Gastroesophageal sphincter (tissue), 3 donors: ENCODE measurements at regions not wholly inside any gene's neighbourhood (a gene's known extent, or its start where the extent isn't known, plus 50 kb on each side); places are given as distances from the start of the nearest gene placed in this dataset.

Experiments used
- CTCF ChIP-seq, 4 experiments: fragments of 200-600 bp in 2 of 4; fragments of 450-650 bp in 2 of 4; sonication (generic) in 1 of 4; IDR thresholded peaks; one replicate each; pipeline ENCODE4 v1.5.1; 2017 to 2019; ENCODE audit warnings: antibody characterized with exemption in 4 of 4, mild to moderate bottlenecking in 2 of 4, moderate library complexity in 2 of 4
- POLR2A ChIP-seq, 2 donors: fragments of 450-650 bp; IDR thresholded peaks; one replicate each; pipeline ENCODE4 v1.6.1; 2017; ENCODE audit warnings: antibody characterized with exemption in 2 of 2, mild to moderate bottlenecking in 2 of 2, moderate library complexity in 1 of 2

GRCh38 chr4:15345134-15345533 lies 82.7 kb upstream of the C1QTNF7 start:
- TF ChIP-seq POLR2A (IDR thresholded peaks at IDR 0.05), result no peak
- no peak for TF ChIP-seq CTCF (IDR thresholded peaks at IDR 0.05)
